GM18502 (cell line): ENCODE measurements at regions not wholly inside any gene's neighbourhood (a gene's known extent, or its start where the extent isn't known, plus 50 kb on each side); places are given as distances from the start of the nearest gene placed in this dataset.

Source experiments
- ATAC-seq: cut with Tn5 transposase; IDR thresholded peaks from one replicate; pipeline ENCODE4 v1.9.1; 2021; ENCODE audit warnings: mild to moderate bottlenecking; ENCODE audit not compliant: unreplicated experiment, poor library complexity

- ATAC-seq: no peak
These were observed 234.4 kb upstream of the SRRM4 start for GRCh38 chr12:118746960-118747359.

GRCh38 chr12:118747771-118748170 is 233.6 kb upstream of the SRRM4 start:
- ATAC-seq: no peak

- ATAC-seq: no peak
These were observed 232.6 kb upstream of the SRRM4 start for GRCh38 chr12:118748478-118749380.

- no peak for ATAC-seq
These were observed 231.7 kb upstream of the SRRM4 start for GRCh38 chr12:118749646-118750045.

GRCh38 chr12:118750666-118751065 is 230.7 kb upstream of the SRRM4 start:
- no peak for ATAC-seq

GRCh38 chr12:118751355-118751754 is 230.0 kb upstream of the SRRM4 start:
- ATAC-seq: no peak

GRCh38 chr12:118760623-118761022 is 220.7 kb upstream of the SRRM4 start:
- no peak for ATAC-seq

- ATAC-seq: no peak
These were observed 218.1 kb upstream of the SRRM4 start for GRCh38 chr12:118763234-118763633.

- no peak for ATAC-seq
These were observed 207.2 kb upstream of the SRRM4 start for GRCh38 chr12:118773956-118774723.

GRCh38 chr12:118777504-118777903 is 203.8 kb upstream of the SRRM4 start:
- ATAC-seq: no peak

GRCh38 chr12:118778077-118778476 is 203.3 kb upstream of the SRRM4 start:
- no peak for ATAC-seq

GRCh38 chr12:118780939-118781338 is 200.4 kb upstream of the SRRM4 start:
- no peak for ATAC-seq

GRCh38 chr12:118781692-118782091 is 199.6 kb upstream of the SRRM4 start:
- no peak for ATAC-seq

- ATAC-seq: no peak
These were observed 197.6 kb upstream of the SRRM4 start for GRCh38 chr12:118783703-118784102.

GRCh38 chr12:118790578-118790977 is 190.8 kb upstream of the SRRM4 start:
- ATAC-seq: no peak

- ATAC-seq: no peak
These were observed 167.5 kb upstream of the SRRM4 start for GRCh38 chr12:118813778-118814357.

- ATAC-seq: no peak
These were observed 165.0 kb upstream of the SRRM4 start for GRCh38 chr12:118816296-118816695.

GRCh38 chr12:118821386-118821925 is 159.9 kb upstream of the SRRM4 start:
- no peak for ATAC-seq

- no peak for ATAC-seq
These were observed 158.8 kb upstream of the SRRM4 start for GRCh38 chr12:118822512-118822911.

GRCh38 chr12:118827047-118827446 is 154.3 kb upstream of the SRRM4 start:
- no peak for ATAC-seq

GRCh38 chr12:118827606-118828005 is 153.7 kb upstream of the SRRM4 start:
- ATAC-seq: no peak
